Cardiac fibroblast (primary cell): ENCODE measurements at regions not wholly inside any gene's neighbourhood (a gene's known extent, or its start where the extent isn't known, plus 50 kb on each side); places are given as distances from the start of the nearest gene placed in this dataset.

Experiments used
- DNase-seq, 2 donors: peaks; one replicate each; pipeline versions ENCODE4 v3.0.0 to v3.0.0-alpha.2; 2010; ENCODE audit warnings: low read depth in 2 of 2
- H3K4me3 ChIP-seq, 2 donors: replicated peaks in 1 of 2; 1 replicate in 1 of 2; 2 replicates in 1 of 2; pipeline ENCODE4 v1.5.1; 2011; ENCODE audit warnings: low read depth in 2 of 2, low read length in 2 of 2, mild to moderate bottlenecking in 2 of 2, moderate library complexity in 1 of 2
- CTCF ChIP-seq: IDR thresholded peaks from one replicate; pipeline ENCODE4 v1.5.1; 2011; ENCODE audit warnings: low read depth, mild to moderate bottlenecking, low read length, inconsistent platforms

- TF ChIP-seq CTCF: no peak
- no peak for DNase-seq
- H3K4me3 ChIP-seq: no peak overlapping the region
Measured at GRCh38 chrX:7985568-7985967, 58.4 kb upstream of the PNPLA4 start.

- no peak for DNase-seq
- no peak overlapping the region for H3K4me3 ChIP-seq
- no peak for TF ChIP-seq CTCF
Measured at GRCh38 chrX:7983581-7983980, 56.4 kb upstream of the PNPLA4 start.
